Mesothelial cell of epicardium (in vitro differentiated cells): ENCODE measurements at regions not wholly inside any gene's neighbourhood (a gene's known extent, or its start where the extent isn't known, plus 50 kb on each side); places are given as distances from the start of the nearest gene placed in this dataset.

ENCODE experiments used
- DNase-seq, 2 experiments: peaks; one replicate each; pipeline ENCODE4 v3.0.0; 2021; ENCODE audit warnings: low spot score in 2 of 2; ENCODE audit not compliant: unreplicated experiment in 2 of 2
- H3K27ac Mint-ChIP-seq: 2 replicates; pipeline ENCODE4 v1.8.0; 2021; ENCODE audit warnings: mixed read lengths
- H3K27me3 Mint-ChIP-seq: 2 replicates; pipeline ENCODE4 v1.8.0; 2021; ENCODE audit warnings: low read depth, mixed read lengths
- H3K36me3 Mint-ChIP-seq: 2 replicates; pipeline ENCODE4 v1.8.0; 2021; ENCODE audit warnings: mixed read lengths
- H3K4me1 Mint-ChIP-seq: 2 replicates; pipeline ENCODE4 v1.8.0; 2021; ENCODE audit warnings: mixed read lengths
- H3K4me3 Mint-ChIP-seq: 2 replicates; pipeline ENCODE4 v1.8.0; 2021; ENCODE audit warnings: mild to moderate bottlenecking, moderate library complexity, mixed read lengths
- H3K9me3 Mint-ChIP-seq: 2 replicates; pipeline ENCODE4 v1.8.0; 2021; ENCODE audit warnings: mixed read lengths
- CTCF ChIP-seq: fragments of 200-600 bp; sonication (generic); IDR thresholded peaks from one replicate; pipeline ENCODE4 v1.5.0; 2021; ENCODE audit warnings: antibody characterized with exemption; ENCODE audit not compliant: unreplicated experiment

- no peak overlapping the region for H3K27ac Mint-ChIP-seq
- H3K27me3 Mint-ChIP-seq, result no peaks in the 10 kb centered on the region
- no peaks in the 10 kb centered on the region for H3K4me1 Mint-ChIP-seq
- no peak for DNase-seq
- H3K4me3 Mint-ChIP-seq, result no peak overlapping the region
- H3K36me3 Mint-ChIP-seq, result no peaks in the 10 kb centered on the region
- peaks cover 8% of the 10 kb centered on the region for H3K9me3 Mint-ChIP-seq
- TF ChIP-seq CTCF, result no peak
These were observed 1219.8 kb upstream of the RAG2 start for GRCh38 chr11:37817727-37818270.

GRCh38 chr11:37812281-37812880, 1214.3 kb upstream of the RAG2 start:
- Mint-ChIP-seq H3K36me3 (no peaks in the 10 kb centered on the region), H3K4me1 (no peaks in the 10 kb centered on the region), H3K27ac (no peak overlapping the region), H3K9me3 (no peaks in the 10 kb centered on the region), H3K27me3 (no peaks in the 10 kb centered on the region), H3K4me3 (no peak overlapping the region)
- TF ChIP-seq CTCF, result no peak
- no peak for DNase-seq

GRCh38 chr11:37811349-37811748, 1213.3 kb upstream of the RAG2 start:
- no peak for DNase-seq
- Mint-ChIP-seq H3K9me3 (no peaks in the 10 kb centered on the region), H3K4me1 (no peaks in the 10 kb centered on the region), H3K27ac (no peak overlapping the region), H3K27me3 (no peaks in the 10 kb centered on the region), H3K4me3 (no peak overlapping the region), H3K36me3 (no peaks in the 10 kb centered on the region)
- TF ChIP-seq CTCF, result no peak

GRCh38 chr11:37804666-37805065, 1206.6 kb upstream of the RAG2 start:
- Mint-ChIP-seq H3K27ac (no peak overlapping the region), H3K27me3 (no peaks in the 10 kb centered on the region), H3K4me3 (no peak overlapping the region), H3K4me1 (no peaks in the 10 kb centered on the region), H3K9me3 (peaks cover 5% of the 10 kb centered on the region), H3K36me3 (no peaks in the 10 kb centered on the region)
- no peak for DNase-seq
- TF ChIP-seq CTCF, result no peak

- no peak for DNase-seq
- Mint-ChIP-seq H3K27ac (no peak overlapping the region), H3K4me1 (peaks cover 2% of the 10 kb centered on the region), H3K27me3 (no peaks in the 10 kb centered on the region), H3K9me3 (peaks cover 53% of the 10 kb centered on the region), H3K36me3 (peaks cover 3% of the 10 kb centered on the region), H3K4me3 (no peak overlapping the region)
- no peak for TF ChIP-seq CTCF
These were observed 1190.3 kb upstream of the RAG2 start for GRCh38 chr11:37788141-37788877.
